SU-DHL-6 (cell line): ENCODE measurements at regions not wholly inside any gene's neighbourhood (a gene's known extent, or its start where the extent isn't known, plus 50 kb on each side); places are given as distances from the start of the nearest gene placed in this dataset.

ENCODE experiments used
- EZH2phosphoT487 ChIP-seq: fragments of 200-600 bp; sonication (generic), shearing (Covaris generic); conservative IDR thresholded peaks from 2 replicates; pipeline ENCODE4 v1.6.1; 2018; ENCODE audit warnings: mild to moderate bottlenecking, antibody characterized with exemption, low read length, moderate library complexity, mixed read lengths
- TF ChIP-seq, protein P1 (sequence below): fragments of 200-600 bp; sonication (generic); IDR thresholded peaks from one replicate; pipeline ENCODE4 v1.5.1; 2017; ENCODE audit warnings: antibody characterized with exemption, mild to moderate bottlenecking, low read length, moderate library complexity; ENCODE audit not compliant: insufficient read depth, poor library complexity, severe bottlenecking

DNA sequence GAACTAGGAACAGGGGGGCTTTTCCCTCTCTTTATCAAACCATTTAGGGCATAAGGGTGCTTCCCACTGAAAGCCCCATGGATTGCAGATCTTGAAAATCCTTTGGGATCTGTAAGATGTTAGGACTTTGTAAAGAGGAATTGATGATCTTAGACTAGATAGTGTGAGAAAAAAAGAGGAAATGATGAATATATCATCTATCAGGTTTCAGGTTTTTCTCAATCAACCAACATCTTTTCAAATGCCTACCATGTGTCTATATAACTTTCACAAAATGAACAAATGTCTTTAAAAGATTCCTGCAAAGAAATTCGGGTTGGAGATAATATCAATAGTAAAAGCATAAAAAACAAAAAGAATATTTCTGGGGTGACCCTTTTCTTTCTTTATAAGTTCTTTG lies 50.1 kb downstream of the KCNC4 start:
- TF ChIP-seq, protein P1, sequence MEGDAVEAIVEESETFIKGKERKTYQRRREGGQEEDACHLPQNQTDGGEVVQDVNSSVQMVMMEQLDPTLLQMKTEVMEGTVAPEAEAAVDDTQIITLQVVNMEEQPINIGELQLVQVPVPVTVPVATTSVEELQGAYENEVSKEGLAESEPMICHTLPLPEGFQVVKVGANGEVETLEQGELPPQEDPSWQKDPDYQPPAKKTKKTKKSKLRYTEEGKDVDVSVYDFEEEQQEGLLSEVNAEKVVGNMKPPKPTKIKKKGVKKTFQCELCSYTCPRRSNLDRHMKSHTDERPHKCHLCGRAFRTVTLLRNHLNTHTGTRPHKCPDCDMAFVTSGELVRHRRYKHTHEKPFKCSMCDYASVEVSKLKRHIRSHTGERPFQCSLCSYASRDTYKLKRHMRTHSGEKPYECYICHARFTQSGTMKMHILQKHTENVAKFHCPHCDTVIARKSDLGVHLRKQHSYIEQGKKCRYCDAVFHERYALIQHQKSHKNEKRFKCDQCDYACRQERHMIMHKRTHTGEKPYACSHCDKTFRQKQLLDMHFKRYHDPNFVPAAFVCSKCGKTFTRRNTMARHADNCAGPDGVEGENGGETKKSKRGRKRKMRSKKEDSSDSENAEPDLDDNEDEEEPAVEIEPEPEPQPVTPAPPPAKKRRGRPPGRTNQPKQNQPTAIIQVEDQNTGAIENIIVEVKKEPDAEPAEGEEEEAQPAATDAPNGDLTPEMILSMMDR: no peak
- TF ChIP-seq EZH2phosphoT487: no peak
